ENCODE measurements at regions not wholly inside any gene's neighbourhood (a gene's known extent, or its start where the extent isn't known, plus 50 kb on each side); places are given as distances from the start of the nearest gene placed in this dataset.

DNA sequence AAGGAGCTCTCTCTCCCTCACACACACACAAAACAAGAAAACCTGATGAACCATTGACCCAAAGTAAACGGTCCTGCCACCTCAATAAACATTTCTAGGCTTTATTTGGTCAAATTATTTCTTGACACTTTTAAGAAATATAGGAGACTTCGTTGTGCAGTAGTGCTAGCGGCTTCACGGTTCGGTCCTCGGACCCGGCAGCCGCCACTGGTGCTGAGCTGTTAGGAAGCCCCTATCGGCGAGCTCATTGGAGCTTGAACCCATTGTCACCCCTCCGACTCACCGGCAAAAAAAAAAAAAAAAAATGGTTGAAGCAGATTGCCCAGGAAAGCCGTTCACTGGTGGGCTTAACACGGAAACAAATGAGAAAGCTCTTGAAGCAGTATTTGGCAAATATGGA is 1695.6 kb upstream of the ACO1 start:
- TF ChIP-seq ZNF274 (IDR thresholded peaks at IDR 0.05; ENCODE audit: low read depth, low read length) (no peak), YY1 (IDR thresholded peaks at IDR 0.05; ENCODE audit: insufficient read depth, insufficient read length) (no peak)

All from NT2/D1 (cell line).